ENCODE measurements at regions not wholly inside any gene's neighbourhood (a gene's known extent, or its start where the extent isn't known, plus 50 kb on each side); places are given as distances from the start of the nearest gene placed in this dataset.

DNA sequence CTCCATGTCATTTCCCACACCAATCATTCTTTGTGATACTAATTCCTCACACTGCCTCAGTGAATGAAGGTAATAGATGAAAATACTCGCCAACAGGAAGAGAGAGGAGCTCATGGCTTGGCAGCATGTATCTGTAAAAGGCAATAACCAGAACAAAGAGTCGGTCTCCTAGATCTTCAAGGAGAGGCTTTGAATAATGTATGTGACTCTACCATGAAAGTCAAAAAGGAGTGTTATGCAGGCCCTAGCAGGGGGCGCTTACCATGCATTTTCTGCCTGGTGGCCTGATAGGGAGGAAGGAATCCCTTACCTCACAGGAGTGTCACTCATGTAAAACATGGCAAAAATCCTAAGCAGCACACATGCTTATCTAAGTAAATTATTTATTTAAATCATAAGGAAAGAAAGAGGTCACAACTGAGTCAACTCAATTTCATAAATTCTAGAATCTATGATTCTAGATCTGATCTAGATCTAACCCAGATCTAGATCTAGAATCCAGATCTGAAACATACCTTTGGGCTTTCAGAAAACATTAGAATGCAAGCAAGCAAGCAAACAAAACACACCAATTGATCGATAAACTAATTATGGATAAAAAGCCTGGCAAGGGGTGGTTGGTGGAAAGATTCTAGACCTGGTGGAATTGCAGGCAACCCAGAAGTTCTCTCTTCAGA, 226.3 kb upstream of the KLF6 start:
- TF ChIP-seq, protein P1, sequence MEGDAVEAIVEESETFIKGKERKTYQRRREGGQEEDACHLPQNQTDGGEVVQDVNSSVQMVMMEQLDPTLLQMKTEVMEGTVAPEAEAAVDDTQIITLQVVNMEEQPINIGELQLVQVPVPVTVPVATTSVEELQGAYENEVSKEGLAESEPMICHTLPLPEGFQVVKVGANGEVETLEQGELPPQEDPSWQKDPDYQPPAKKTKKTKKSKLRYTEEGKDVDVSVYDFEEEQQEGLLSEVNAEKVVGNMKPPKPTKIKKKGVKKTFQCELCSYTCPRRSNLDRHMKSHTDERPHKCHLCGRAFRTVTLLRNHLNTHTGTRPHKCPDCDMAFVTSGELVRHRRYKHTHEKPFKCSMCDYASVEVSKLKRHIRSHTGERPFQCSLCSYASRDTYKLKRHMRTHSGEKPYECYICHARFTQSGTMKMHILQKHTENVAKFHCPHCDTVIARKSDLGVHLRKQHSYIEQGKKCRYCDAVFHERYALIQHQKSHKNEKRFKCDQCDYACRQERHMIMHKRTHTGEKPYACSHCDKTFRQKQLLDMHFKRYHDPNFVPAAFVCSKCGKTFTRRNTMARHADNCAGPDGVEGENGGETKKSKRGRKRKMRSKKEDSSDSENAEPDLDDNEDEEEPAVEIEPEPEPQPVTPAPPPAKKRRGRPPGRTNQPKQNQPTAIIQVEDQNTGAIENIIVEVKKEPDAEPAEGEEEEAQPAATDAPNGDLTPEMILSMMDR (IDR thresholded peaks at IDR 0.05; ENCODE audit: low read depth, low read length) = no peak
- H3K4me3 ChIP-seq (ENCODE audit: low read depth, low read length) = no peak overlapping the region

DNA sequence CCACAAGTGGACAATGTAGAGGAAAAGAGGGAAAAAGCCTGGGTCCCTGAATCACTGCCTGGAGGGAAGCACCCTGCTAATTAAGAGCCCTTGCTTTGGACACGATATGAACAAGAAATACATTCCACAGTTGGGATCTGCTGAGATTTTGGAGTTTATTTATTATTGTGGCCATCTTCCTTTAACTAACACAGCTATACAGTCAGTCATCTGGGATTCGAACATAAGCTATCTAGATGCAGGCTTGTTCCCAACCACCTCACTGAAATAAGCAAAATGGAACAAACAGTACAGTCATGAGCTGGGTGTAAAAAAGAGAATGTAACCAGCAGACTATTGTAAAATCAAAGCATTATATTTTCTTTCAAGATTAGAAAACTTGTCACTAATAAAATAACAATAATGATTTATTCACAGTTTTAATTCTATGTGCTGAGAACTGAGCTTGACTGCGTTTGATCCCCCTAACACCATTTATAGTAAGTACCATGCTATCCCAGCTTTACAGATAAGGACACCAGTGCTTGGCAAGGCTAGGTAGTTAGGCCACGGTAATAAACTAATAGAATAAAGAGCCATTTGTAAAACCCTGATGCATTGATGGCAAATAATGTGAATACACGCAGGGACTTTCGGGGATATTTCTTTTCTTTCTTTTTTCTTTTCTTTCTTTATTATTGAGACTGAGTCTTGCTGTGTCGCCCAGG, 223.8 kb upstream of the KLF6 start:
- TF ChIP-seq, protein P1 (IDR thresholded peaks at IDR 0.05; ENCODE audit: low read depth, low read length) = no peak
- no peak overlapping the region for H3K4me3 ChIP-seq (ENCODE audit: low read depth, low read length)

DNA sequence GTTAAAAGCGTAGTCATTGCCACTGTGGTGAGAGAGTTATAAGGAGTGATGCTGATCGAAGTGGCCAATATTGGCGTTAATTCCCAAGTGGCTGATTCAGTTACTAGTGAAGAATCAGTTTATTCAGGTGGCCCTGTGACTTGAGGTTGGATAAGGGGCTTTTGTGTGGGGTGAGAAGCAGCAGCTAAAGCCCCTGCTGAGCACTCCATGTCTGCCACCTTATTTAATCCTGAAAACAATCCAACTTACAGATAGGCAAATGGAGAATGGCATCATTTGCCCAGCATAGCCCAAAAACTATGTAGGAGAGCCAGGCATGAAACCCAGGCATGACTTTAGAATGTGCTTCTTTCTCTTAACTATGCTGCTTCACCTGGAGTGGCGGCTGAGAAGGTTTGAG, 222.8 kb upstream of the KLF6 start:
- TF ChIP-seq, protein P1 (IDR thresholded peaks at IDR 0.05; ENCODE audit: low read depth, low read length) = no peak
- no peak overlapping the region for H3K4me3 ChIP-seq (ENCODE audit: low read depth, low read length)

DNA sequence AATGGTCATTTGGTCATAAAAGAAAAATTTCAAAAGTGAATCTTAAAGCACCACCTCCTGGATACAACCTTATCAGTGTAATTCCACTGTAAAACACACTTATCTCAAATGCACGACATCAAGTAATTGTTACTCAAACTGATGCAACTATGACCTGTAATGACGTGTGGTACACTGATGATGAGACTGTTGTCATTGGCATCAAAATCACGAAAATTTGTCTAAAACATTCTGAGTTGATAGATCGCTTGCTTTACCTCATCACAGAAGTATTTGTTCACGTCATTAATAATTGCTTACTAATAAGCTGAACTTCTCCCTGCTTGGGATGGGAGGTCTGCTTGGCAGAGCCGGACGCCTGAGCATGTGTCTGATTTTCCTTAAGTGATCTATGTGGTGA, 221.8 kb upstream of the KLF6 start:
- no peak overlapping the region for H3K4me3 ChIP-seq (ENCODE audit: low read depth, low read length)
- TF ChIP-seq, protein P1 (IDR thresholded peaks at IDR 0.05; ENCODE audit: low read depth, low read length) = no peak

DNA sequence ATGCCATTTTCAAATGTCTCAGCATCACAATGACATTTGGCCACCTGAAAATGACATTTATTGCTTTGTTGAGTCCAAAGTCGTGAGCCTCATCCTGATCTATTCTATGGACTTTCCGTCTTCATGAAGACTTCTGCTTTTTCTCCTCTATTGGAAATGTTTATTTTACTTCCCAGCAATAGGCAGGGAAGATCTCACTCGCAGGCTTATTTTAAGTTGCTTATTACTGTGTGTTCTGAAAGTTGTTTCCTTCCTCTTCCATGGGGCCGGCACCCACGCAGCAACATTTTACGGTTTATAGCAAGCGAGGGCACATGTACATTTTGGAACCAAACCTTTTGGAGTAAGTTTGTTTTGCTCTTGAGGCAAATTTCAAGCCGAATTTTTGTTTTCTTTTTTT, 221.0 kb upstream of the KLF6 start:
- TF ChIP-seq, protein P1 (IDR thresholded peaks at IDR 0.05; ENCODE audit: low read depth, low read length) = no peak
- no peak overlapping the region for H3K4me3 ChIP-seq (ENCODE audit: low read depth, low read length)

DNA sequence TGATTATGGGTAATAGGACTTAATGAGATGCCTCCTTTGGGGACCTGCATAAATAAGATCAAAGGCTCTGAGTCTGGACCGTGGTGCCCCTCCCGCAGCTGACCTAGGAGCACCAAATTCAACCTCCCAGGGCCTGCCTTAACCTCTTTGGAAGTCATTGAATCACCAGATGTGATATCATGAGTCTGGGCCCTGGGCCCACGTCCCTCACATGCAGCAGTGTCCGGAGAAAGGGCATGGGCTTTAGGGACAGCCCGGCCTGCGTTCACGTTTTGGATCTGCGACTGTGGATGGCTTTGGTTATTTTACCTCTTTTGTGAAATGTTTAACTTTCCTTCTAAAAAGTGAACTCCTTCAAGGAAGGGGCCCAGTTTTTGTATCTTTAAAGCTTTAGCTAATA, 220.0 kb upstream of the KLF6 start:
- TF ChIP-seq, protein P1 (IDR thresholded peaks at IDR 0.05; ENCODE audit: low read depth, low read length) = no peak
- no peak overlapping the region for H3K4me3 ChIP-seq (ENCODE audit: low read depth, low read length)

DNA sequence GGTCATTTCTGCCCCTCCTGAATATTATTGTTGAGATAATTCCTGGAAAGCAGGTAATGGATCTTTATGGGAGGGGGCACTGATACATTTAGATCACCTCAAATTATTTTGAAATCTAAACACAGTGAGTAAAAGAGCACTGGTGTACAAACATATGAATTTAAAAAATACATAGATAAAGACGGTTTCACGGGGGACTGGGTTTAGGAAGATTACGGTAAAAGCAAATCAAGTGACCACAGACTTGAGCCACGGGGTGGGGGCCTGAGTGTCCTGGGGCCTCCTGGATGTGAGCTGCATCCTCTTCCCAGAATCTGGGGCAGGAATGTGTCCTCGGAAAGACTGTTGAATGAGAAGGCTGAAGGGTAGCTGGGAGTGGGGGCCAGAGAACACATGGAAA, 219.1 kb upstream of the KLF6 start:
- no peak overlapping the region for H3K4me3 ChIP-seq (ENCODE audit: low read depth, low read length)
- TF ChIP-seq, protein P1 (IDR thresholded peaks at IDR 0.05; ENCODE audit: low read depth, low read length) = no peak
